Parathyroid adenoma (tissue), 2 donors: ENCODE measurements at regions not wholly inside any gene's neighbourhood (a gene's known extent, or its start where the extent isn't known, plus 50 kb on each side); places are given as distances from the start of the nearest gene placed in this dataset.

Experiments used
- H2AFZ ChIP-seq: fragments of 300-600 bp; sonication (generic); one replicate; pipeline ENCODE4 v1.7.0; 2017; ENCODE audit warnings: antibody characterized with exemption, mild to moderate bottlenecking
- H3K27ac ChIP-seq: fragments of 300-600 bp; sonication (generic); one replicate; pipeline ENCODE4 v1.7.0; 2017
- H3K27me3 ChIP-seq: fragments of 300-600 bp; sonication (generic); one replicate; pipeline ENCODE4 v1.7.0; 2017; ENCODE audit warnings: low read length; ENCODE audit not compliant: control insufficient read depth, insufficient read depth
- H3K36me3 ChIP-seq: fragments of 300-600 bp; sonication (generic); one replicate; pipeline ENCODE4 v1.7.0; 2017; ENCODE audit warnings: low read length; ENCODE audit not compliant: control insufficient read depth, insufficient read depth
- H3K4me1 ChIP-seq: fragments of 300-600 bp; sonication (generic); one replicate; pipeline ENCODE4 v1.7.0; 2017; ENCODE audit warnings: control low read depth
- H3K4me2 ChIP-seq: fragments of 300-600 bp; sonication (generic); one replicate; pipeline ENCODE4 v1.7.0; 2017; ENCODE audit warnings: low read length
- H3K4me3 ChIP-seq: fragments of 300-600 bp; sonication (generic); one replicate; pipeline ENCODE4 v1.7.0; 2017; ENCODE audit warnings: low read depth, low read length
- H3K79me2 ChIP-seq: fragments of 300-600 bp; sonication (generic); one replicate; pipeline ENCODE4 v1.7.0; 2017; ENCODE audit warnings: control low read depth
- H3K9ac ChIP-seq: fragments of 300-600 bp; sonication (generic); one replicate; pipeline ENCODE4 v1.7.0; 2017; ENCODE audit warnings: mild to moderate bottlenecking
- H3K9me3 ChIP-seq: fragments of 300-600 bp; sonication (generic); one replicate; pipeline ENCODE4 v1.7.0; 2017; ENCODE audit warnings: low read length; ENCODE audit not compliant: control insufficient read depth
- CTCF ChIP-seq: fragments of 300-600 bp; sonication (generic); IDR thresholded peaks from one replicate; pipeline ENCODE4 v1.7.0; 2017; ENCODE audit warnings: antibody characterized with exemption, mild to moderate bottlenecking
- donor health status: primary hyperparathyroidism.

DNA sequence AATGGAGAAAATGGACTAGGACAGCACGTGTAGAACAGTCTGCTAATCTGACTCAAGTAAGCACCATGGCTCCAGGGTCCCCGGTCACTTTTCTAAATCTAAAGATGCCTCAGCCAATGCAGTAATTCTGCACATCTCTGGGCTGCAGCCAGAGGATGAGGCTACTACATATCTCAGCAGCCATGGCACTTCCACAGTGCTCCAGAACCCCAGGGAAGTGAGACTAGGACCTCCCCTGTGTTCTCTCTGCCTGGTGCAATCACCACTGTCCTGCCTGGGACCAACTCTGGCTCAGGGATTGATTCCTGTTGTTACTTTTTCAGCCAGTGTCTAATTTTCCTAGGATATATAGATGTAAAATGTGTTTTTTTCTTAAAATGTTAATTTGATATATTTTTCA is 129.4 kb upstream of the TOP3B start:
- no peaks in the 10 kb centered on the region for H3K36me3 ChIP-seq
- H3K9ac ChIP-seq = no peak overlapping the region
- no peak overlapping the region for H3K4me3 ChIP-seq
- H3K4me2 ChIP-seq = no peak overlapping the region
- H3K4me1 ChIP-seq = no peaks in the 10 kb centered on the region
- no peaks in the 10 kb centered on the region for H3K27me3 ChIP-seq
- no peak overlapping the region for H3K27ac ChIP-seq
- TF ChIP-seq CTCF = no peak
- no peaks in the 10 kb centered on the region for H3K79me2 ChIP-seq
- H2AFZ ChIP-seq = no peak overlapping the region
- no peaks in the 10 kb centered on the region for H3K9me3 ChIP-seq

GRCh38 chr22:22111267-22111751 is 128.7 kb upstream of the TOP3B start:
- Histone ChIP-seq H3K36me3 (no peaks in the 10 kb centered on the region), H3K4me3 (no peak overlapping the region), H3K79me2 (no peaks in the 10 kb centered on the region), H2AFZ (no peak overlapping the region), H3K27me3 (no peaks in the 10 kb centered on the region), H3K9me3 (no peaks in the 10 kb centered on the region), H3K4me1 (no peaks in the 10 kb centered on the region), H3K4me2 (no peak overlapping the region), H3K27ac (no peak overlapping the region), H3K9ac (no peak overlapping the region)
- TF ChIP-seq CTCF = no peak

- H3K79me2 ChIP-seq = no peaks in the 10 kb centered on the region
- H3K36me3 ChIP-seq = no peaks in the 10 kb centered on the region
- H2AFZ ChIP-seq = no peak overlapping the region
- H3K4me3 ChIP-seq = no peak overlapping the region
- no peaks in the 10 kb centered on the region for H3K27me3 ChIP-seq
- TF ChIP-seq CTCF = peak; percentile 46
- no peak overlapping the region for H3K9ac ChIP-seq
- H3K9me3 ChIP-seq = no peaks in the 10 kb centered on the region
- H3K4me2 ChIP-seq = no peak overlapping the region
- H3K27ac ChIP-seq = no peak overlapping the region
- H3K4me1 ChIP-seq = no peaks in the 10 kb centered on the region
Measured at GRCh38 chr22:22110548-22111266, 128.1 kb upstream of the TOP3B start.

DNA sequence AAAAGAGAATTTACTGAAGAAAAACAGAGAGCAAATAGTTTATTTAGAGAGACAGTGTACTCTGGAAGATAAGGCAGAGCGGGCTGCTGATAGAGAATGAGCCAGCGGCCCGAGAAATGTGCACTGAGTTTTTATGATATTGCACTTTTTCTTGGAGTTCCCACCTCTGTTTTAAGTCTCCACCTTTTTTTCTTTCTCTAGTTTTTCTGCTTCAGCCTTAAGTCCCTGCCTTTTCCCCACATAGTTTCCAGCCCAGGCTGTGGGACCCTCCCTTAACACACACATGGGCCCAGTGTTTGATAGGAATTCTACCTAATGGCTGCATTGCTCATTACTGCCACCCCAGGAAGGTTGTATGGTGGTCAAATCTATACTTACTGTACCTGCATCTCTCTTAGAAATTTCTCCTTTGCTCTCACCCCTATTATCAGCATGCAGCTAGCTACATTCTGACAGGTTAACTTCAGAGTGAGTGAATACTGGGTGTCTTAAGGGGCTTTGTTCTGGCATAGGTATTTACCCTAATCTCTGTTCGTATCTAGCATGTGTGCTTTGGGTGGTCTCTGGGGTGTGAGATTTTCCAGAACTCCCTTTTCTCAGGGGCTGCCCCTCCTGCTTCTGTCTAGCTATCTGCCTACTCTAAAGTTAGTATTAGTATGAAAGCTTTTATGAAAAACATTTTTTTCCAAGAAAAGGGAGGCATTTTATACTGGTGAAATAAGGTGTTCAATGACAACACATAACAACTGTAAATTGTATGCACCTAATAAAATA is 127.3 kb upstream of the TOP3B start:
- H3K4me2 ChIP-seq = no peak overlapping the region
- no peaks in the 10 kb centered on the region for H3K36me3 ChIP-seq
- no peak overlapping the region for H3K27ac ChIP-seq
- H3K9ac ChIP-seq = no peak overlapping the region
- no peak overlapping the region for H3K4me3 ChIP-seq
- H3K79me2 ChIP-seq = no peaks in the 10 kb centered on the region
- no peak overlapping the region for H2AFZ ChIP-seq
- no peaks in the 10 kb centered on the region for H3K27me3 ChIP-seq
- H3K9me3 ChIP-seq = no peaks in the 10 kb centered on the region
- no peak for TF ChIP-seq CTCF
- no peaks in the 10 kb centered on the region for H3K4me1 ChIP-seq
